SU-DHL-6 (cell line): ENCODE measurements at regions not wholly inside any gene's neighbourhood (a gene's known extent, or its start where the extent isn't known, plus 50 kb on each side); places are given as distances from the start of the nearest gene placed in this dataset.
A peak's percentile ranks its signal among the peaks of the same experiment; 100 is the strongest.

Source experiments
- H2AFZ ChIP-seq: fragments of 200-600 bp; sonication (generic); 2 replicates; pipeline ENCODE4 v1.6.1; 2014; ENCODE audit warnings: low read depth, mild to moderate bottlenecking, moderate library complexity, mixed read lengths, antibody characterized with exemption, low read length; ENCODE audit not compliant: severe bottlenecking
- H3F3A ChIP-seq: fragments of 200-600 bp; shearing (Covaris generic); 2 replicates; pipeline ENCODE4 v1.6.0; 2016; ENCODE audit warnings: antibody characterized with exemption, mild to moderate bottlenecking; ENCODE audit not compliant: insufficient read depth
- H3K27ac ChIP-seq: fragments of 200-600 bp; sonication (generic); 2 replicates; pipeline ENCODE4 v1.5.1; 2016; ENCODE audit warnings: low read depth, mild to moderate bottlenecking, low read length, moderate library complexity, mixed read lengths
- H3K27me3 ChIP-seq: fragments of 200-600 bp; sonication (generic), shearing (Covaris generic); 2 replicates; pipeline ENCODE4 v1.6.0; 2014; ENCODE audit warnings: mild to moderate bottlenecking, low read length
- H3K36me3 ChIP-seq: fragments of 200-600 bp; sonication (generic); 2 replicates; pipeline ENCODE4 v1.6.1; 2014; ENCODE audit warnings: mild to moderate bottlenecking, low read length, mixed read lengths
- H3K4me2 ChIP-seq: fragments of 300-600, 200-600 bp; shearing (Covaris generic), sonication (generic); 2 replicates; pipeline ENCODE4 v1.6.0; 2014; ENCODE audit warnings: low read length, low read depth, mild to moderate bottlenecking; ENCODE audit not compliant: poor library complexity, severe bottlenecking
- H3K4me3 ChIP-seq: fragments of 200-600 bp; sonication (generic); 2 replicates; pipeline ENCODE4 v1.5.1; 2014; ENCODE audit warnings: antibody characterized with exemption, low read length, mild to moderate bottlenecking, mixed read lengths; ENCODE audit not compliant: insufficient read depth, poor library complexity, severe bottlenecking
- H3K79me2 ChIP-seq: fragments of 200-600 bp; sonication (generic); 2 replicates; pipeline ENCODE4 v1.6.1; 2014; ENCODE audit warnings: mild to moderate bottlenecking, low read length, moderate library complexity; ENCODE audit not compliant: insufficient read depth
- H3K9ac ChIP-seq: fragments of 200-600 bp; sonication (generic); 2 replicates; pipeline ENCODE4 v1.7.0; 2014; ENCODE audit warnings: mild to moderate bottlenecking, low read length
- H3K9me2 ChIP-seq: fragments of 200-600 bp; sonication (generic); replicated peaks from 2 replicates; pipeline ENCODE4 v1.6.1; 2014; ENCODE audit warnings: low read length; ENCODE audit not compliant: insufficient read depth
- H3K9me3 ChIP-seq: fragments of 200-600 bp; sonication (generic); 2 replicates; pipeline ENCODE4 v1.6.1; 2014; ENCODE audit warnings: low read length, mixed read lengths; ENCODE audit not compliant: insufficient read depth
- H4K20me1 ChIP-seq: fragments of 200-600 bp; sonication (generic); 2 replicates; pipeline ENCODE4 v1.6.1; 2014; ENCODE audit warnings: low read depth, mild to moderate bottlenecking, antibody characterized with exemption, low read length, moderate library complexity, mixed read lengths
- EZH2phosphoT487 ChIP-seq: fragments of 200-600 bp; sonication (generic), shearing (Covaris generic); conservative IDR thresholded peaks from 2 replicates; pipeline ENCODE4 v1.6.1; 2018; ENCODE audit warnings: mild to moderate bottlenecking, antibody characterized with exemption, low read length, moderate library complexity, mixed read lengths
- TF ChIP-seq, protein P1 (sequence below): fragments of 200-600 bp; sonication (generic); IDR thresholded peaks from one replicate; pipeline ENCODE4 v1.5.1; 2017; ENCODE audit warnings: antibody characterized with exemption, mild to moderate bottlenecking, low read length, moderate library complexity; ENCODE audit not compliant: insufficient read depth, poor library complexity, severe bottlenecking

GRCh38 chr13:31418186-31418585, 218.4 kb downstream of the B3GLCT start:
- Histone ChIP-seq H2AFZ (no peak overlapping the region), H4K20me1 (no peaks in the 10 kb centered on the region), H3K27ac (no peak overlapping the region), H3F3A (no peaks in the 10 kb centered on the region), H3K36me3 (no peaks in the 10 kb centered on the region), H3K27me3 (no peaks in the 10 kb centered on the region), H3K9ac (no peak overlapping the region), H3K9me3 (no peaks in the 10 kb centered on the region), H3K4me2 (no peak overlapping the region), H3K79me2 (no peaks in the 10 kb centered on the region), H3K9me2 (no peaks in the 10 kb centered on the region), H3K4me3 (no peak overlapping the region)
- no peak for TF ChIP-seq EZH2phosphoT487

GRCh38 chr13:31421756-31422155, 222.0 kb downstream of the B3GLCT start:
- no peaks in the 10 kb centered on the region for H3K27me3 ChIP-seq
- H3K9me3 ChIP-seq, result no peaks in the 10 kb centered on the region
- no peaks in the 10 kb centered on the region for H3K9me2 ChIP-seq
- H3K4me3 ChIP-seq, result no peak overlapping the region
- H3K27ac ChIP-seq, result no peak overlapping the region
- no peaks in the 10 kb centered on the region for H4K20me1 ChIP-seq
- no peak overlapping the region for H2AFZ ChIP-seq
- TF ChIP-seq, protein P1, sequence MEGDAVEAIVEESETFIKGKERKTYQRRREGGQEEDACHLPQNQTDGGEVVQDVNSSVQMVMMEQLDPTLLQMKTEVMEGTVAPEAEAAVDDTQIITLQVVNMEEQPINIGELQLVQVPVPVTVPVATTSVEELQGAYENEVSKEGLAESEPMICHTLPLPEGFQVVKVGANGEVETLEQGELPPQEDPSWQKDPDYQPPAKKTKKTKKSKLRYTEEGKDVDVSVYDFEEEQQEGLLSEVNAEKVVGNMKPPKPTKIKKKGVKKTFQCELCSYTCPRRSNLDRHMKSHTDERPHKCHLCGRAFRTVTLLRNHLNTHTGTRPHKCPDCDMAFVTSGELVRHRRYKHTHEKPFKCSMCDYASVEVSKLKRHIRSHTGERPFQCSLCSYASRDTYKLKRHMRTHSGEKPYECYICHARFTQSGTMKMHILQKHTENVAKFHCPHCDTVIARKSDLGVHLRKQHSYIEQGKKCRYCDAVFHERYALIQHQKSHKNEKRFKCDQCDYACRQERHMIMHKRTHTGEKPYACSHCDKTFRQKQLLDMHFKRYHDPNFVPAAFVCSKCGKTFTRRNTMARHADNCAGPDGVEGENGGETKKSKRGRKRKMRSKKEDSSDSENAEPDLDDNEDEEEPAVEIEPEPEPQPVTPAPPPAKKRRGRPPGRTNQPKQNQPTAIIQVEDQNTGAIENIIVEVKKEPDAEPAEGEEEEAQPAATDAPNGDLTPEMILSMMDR, result no peak
- no peak for TF ChIP-seq EZH2phosphoT487
- no peaks in the 10 kb centered on the region for H3F3A ChIP-seq
- H3K79me2 ChIP-seq, result no peaks in the 10 kb centered on the region
- no peak overlapping the region for H3K4me2 ChIP-seq
- H3K36me3 ChIP-seq, result no peaks in the 10 kb centered on the region
- no peak overlapping the region for H3K9ac ChIP-seq

GRCh38 chr13:31424130-31424729, 224.5 kb downstream of the B3GLCT start:
- H3K9me3 ChIP-seq, result no peaks in the 10 kb centered on the region
- H3K9me2 ChIP-seq, result no peaks in the 10 kb centered on the region
- no peaks in the 10 kb centered on the region for H3K27me3 ChIP-seq
- no peaks in the 10 kb centered on the region for H3K36me3 ChIP-seq
- no peaks in the 10 kb centered on the region for H3F3A ChIP-seq
- H3K4me2 ChIP-seq, result peak overlapping the region; percentile 38
- H3K4me3 ChIP-seq, result no peak overlapping the region
- no peak overlapping the region for H3K27ac ChIP-seq
- peak overlapping the region; percentile 63 for H2AFZ ChIP-seq
- H4K20me1 ChIP-seq, result no peaks in the 10 kb centered on the region
- no peaks in the 10 kb centered on the region for H3K79me2 ChIP-seq
- TF ChIP-seq EZH2phosphoT487, result no peak
- TF ChIP-seq, protein P1, result peak; percentile 93
- H3K9ac ChIP-seq, result peak overlapping the region; percentile 2; the same call in 1 of the 2 replicates

GRCh38 chr13:31426395-31426794, 226.6 kb downstream of the B3GLCT start:
- H4K20me1 ChIP-seq, result no peaks in the 10 kb centered on the region
- no peak overlapping the region for H3K27ac ChIP-seq
- TF ChIP-seq EZH2phosphoT487, result no peak
- TF ChIP-seq, protein P1, result no peak
- no peak overlapping the region for H2AFZ ChIP-seq
- no peak overlapping the region for H3K9ac ChIP-seq
- no peaks in the 10 kb centered on the region for H3F3A ChIP-seq
- H3K36me3 ChIP-seq, result no peaks in the 10 kb centered on the region
- H3K9me3 ChIP-seq, result no peaks in the 10 kb centered on the region
- no peaks in the 10 kb centered on the region for H3K79me2 ChIP-seq
- H3K27me3 ChIP-seq, result no peaks in the 10 kb centered on the region
- H3K4me2 ChIP-seq, result no peak overlapping the region
- H3K9me2 ChIP-seq, result no peaks in the 10 kb centered on the region
- H3K4me3 ChIP-seq, result no peak overlapping the region
